Cardiac muscle cell (in vitro differentiated cells and primary cell): ENCODE measurements at regions not wholly inside any gene's neighbourhood (a gene's known extent, or its start where the extent isn't known, plus 50 kb on each side); places are given as distances from the start of the nearest gene placed in this dataset.

Source experiments
- DNase-seq, 2 donors: peaks; one replicate each; pipeline versions ENCODE4 v3.0.0 to v3.0.0-alpha.2; 2010 to 2017; ENCODE audit warnings: low read depth in 1 of 2, low spot score in 1 of 2
- H3K27ac ChIP-seq: fragments of 200-600 bp; sonication (generic); 2 replicates; pipeline ENCODE4 v1.5.1; 2016
- H3K27me3 ChIP-seq: fragments of 200-600 bp; sonication (generic); 2 replicates; pipeline ENCODE4 v1.6.0; 2016; ENCODE audit warnings: control low read depth
- H3K36me3 ChIP-seq: fragments of 200-600 bp; sonication (generic); 2 replicates; pipeline ENCODE4 v1.5.1; 2016; ENCODE audit warnings: control low read depth
- H3K4me1 ChIP-seq: fragments of 200-600 bp; sonication (generic); 2 replicates; pipeline ENCODE4 v1.8.1; 2017; ENCODE audit warnings: low read depth, mild to moderate bottlenecking, mixed run types
- H3K4me3 ChIP-seq: fragments of 200-600 bp; sonication (generic); 2 replicates; pipeline ENCODE4 v1.5.1; 2016; ENCODE audit warnings: mild to moderate bottlenecking
- H3K9me3 ChIP-seq: fragments of 200-600 bp; sonication (generic); 2 replicates; pipeline ENCODE4 v1.5.1; 2017; ENCODE audit warnings: low read depth, mild to moderate bottlenecking, control low read depth
- CTCF ChIP-seq: IDR thresholded peaks from 2 replicates; pipeline ENCODE4 v1.5.1; 2012; ENCODE audit warnings: low read depth, mild to moderate bottlenecking, low read length

GRCh38 chr1:191662051-191662450, 496.2 kb upstream of the RGS18 start:
- DNase-seq: no peak
- TF ChIP-seq CTCF: no peak
- no peaks in the 10 kb centered on the region for H3K27me3 ChIP-seq

GRCh38 chr1:191662746-191663145, 495.5 kb upstream of the RGS18 start:
- no peak for TF ChIP-seq CTCF
- Histone ChIP-seq H3K4me3 (no peak overlapping the region), H3K27me3 (no peaks in the 10 kb centered on the region), H3K9me3 (no peaks in the 10 kb centered on the region), H3K4me1 (no peaks in the 10 kb centered on the region), H3K27ac (no peak overlapping the region), H3K36me3 (no peaks in the 10 kb centered on the region)
- no peak for DNase-seq

More at GRCh38 chr1:191662051-191662450, 496.2 kb upstream of the RGS18 start:
- H3K4me3 ChIP-seq: no peak overlapping the region
- H3K9me3 ChIP-seq: no peaks in the 10 kb centered on the region
- H3K4me1 ChIP-seq: no peaks in the 10 kb centered on the region
- no peaks in the 10 kb centered on the region for H3K36me3 ChIP-seq
- H3K27ac ChIP-seq: no peak overlapping the region

- DNase-seq: no peak
- Histone ChIP-seq H3K36me3 (no peaks in the 10 kb centered on the region), H3K4me1 (no peaks in the 10 kb centered on the region), H3K9me3 (no peaks in the 10 kb centered on the region), H3K27ac (no peak overlapping the region), H3K27me3 (no peaks in the 10 kb centered on the region), H3K4me3 (no peak overlapping the region)
- no peak for TF ChIP-seq CTCF
These were observed 489.7 kb upstream of the RGS18 start for GRCh38 chr1:191668525-191668924.

- Histone ChIP-seq H3K4me1 (peaks cover 5% of the 10 kb centered on the region), H3K27ac (no peak overlapping the region), H3K36me3 (no peaks in the 10 kb centered on the region), H3K4me3 (no peak overlapping the region), H3K9me3 (no peaks in the 10 kb centered on the region), H3K27me3 (no peaks in the 10 kb centered on the region)
- TF ChIP-seq CTCF: no peak
- no peak for DNase-seq
These were observed 488.6 kb upstream of the RGS18 start for GRCh38 chr1:191669629-191670028.

- Histone ChIP-seq H3K4me3 (no peak overlapping the region), H3K9me3 (no peaks in the 10 kb centered on the region), H3K36me3 (no peaks in the 10 kb centered on the region), H3K27me3 (no peaks in the 10 kb centered on the region), H3K27ac (no peak overlapping the region), H3K4me1 (peaks cover 10% of the 10 kb centered on the region)
- no peak for DNase-seq
- no peak for TF ChIP-seq CTCF
These were observed 487.0 kb upstream of the RGS18 start for GRCh38 chr1:191671236-191671635.
